CD1c-positive myeloid dendritic cell (primary cell): ENCODE measurements at regions not wholly inside any gene's neighbourhood (a gene's known extent, or its start where the extent isn't known, plus 50 kb on each side); places are given as distances from the start of the nearest gene placed in this dataset.

Experiments
- DNase-seq: peaks from one replicate; pipeline ENCODE4 v3.0.0-alpha.2; 2016; ENCODE audit errors: extremely low spot score

DNA sequence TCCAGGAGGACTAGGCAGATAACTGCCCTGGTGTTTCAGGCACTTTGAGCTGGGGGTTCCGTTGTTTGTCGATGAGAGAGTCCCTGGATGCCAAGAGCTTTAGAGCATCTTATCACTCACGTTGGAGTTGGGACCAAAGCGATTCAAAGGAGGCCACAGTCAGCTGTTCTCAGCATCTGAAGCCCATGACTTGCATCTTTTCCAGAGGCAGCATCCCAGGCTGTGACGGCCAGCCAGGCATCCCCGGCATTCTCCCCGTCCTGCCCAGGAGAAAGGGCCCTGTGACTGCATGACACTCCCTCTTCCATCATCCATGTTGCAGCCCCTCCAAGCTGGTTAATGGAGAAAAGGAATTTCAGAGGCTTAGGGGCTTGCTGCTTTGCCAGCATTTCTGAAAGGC is 520.3 kb downstream of the CDH26 start:
- DNase-seq, result no peak

- DNase-seq, result no peak
Observed at GRCh38 chr20:60480950-60481742, 522.9 kb downstream of the CDH26 start.

GRCh38 chr20:60481743-60482133 is 523.5 kb downstream of the CDH26 start:
- DNase-seq, result no peak

- DNase-seq, result no peak
Observed at GRCh38 chr20:60482221-60483008, 524.2 kb downstream of the CDH26 start.

DNA sequence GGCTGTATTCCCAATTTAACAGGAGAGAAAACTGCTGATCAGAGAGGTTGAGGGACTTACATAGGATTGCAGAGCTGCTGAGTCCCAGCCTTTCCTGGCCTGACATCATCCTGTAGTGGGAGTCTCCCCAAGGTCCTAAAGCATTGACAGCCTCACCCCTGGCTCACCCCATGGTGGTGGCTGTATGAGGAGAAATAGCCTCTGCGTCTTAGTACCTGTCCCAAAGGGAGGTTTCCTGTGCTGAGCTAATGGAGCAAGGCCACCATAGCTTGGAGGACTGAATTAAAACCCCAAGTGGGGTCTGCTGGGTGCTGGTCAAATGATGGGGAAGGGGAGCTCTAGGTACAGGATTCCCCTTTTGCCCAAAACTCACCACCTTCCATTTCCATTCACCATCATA is 525.1 kb downstream of the CDH26 start:
- DNase-seq, result no peak

DNA sequence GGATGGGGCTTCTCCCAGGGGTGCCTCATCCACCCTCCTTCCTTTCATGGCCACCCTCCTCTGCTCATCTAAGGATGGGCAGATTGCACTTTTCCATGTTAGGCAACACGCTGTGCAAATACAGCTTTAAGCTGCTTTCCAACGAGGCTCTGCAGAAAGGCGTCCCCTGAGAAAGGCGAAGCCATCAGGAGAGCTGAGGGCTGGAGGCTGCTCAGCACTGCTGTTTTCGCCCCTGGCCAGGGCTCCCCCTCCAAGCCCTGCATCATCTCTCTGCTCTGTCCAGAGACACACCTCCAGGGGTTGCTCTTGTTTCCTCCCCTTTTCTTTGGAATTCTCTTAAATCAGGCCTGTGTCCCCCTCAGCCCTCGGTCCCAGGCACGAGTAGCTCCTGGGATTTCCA is 526.1 kb downstream of the CDH26 start:
- DNase-seq, result no peak

DNA sequence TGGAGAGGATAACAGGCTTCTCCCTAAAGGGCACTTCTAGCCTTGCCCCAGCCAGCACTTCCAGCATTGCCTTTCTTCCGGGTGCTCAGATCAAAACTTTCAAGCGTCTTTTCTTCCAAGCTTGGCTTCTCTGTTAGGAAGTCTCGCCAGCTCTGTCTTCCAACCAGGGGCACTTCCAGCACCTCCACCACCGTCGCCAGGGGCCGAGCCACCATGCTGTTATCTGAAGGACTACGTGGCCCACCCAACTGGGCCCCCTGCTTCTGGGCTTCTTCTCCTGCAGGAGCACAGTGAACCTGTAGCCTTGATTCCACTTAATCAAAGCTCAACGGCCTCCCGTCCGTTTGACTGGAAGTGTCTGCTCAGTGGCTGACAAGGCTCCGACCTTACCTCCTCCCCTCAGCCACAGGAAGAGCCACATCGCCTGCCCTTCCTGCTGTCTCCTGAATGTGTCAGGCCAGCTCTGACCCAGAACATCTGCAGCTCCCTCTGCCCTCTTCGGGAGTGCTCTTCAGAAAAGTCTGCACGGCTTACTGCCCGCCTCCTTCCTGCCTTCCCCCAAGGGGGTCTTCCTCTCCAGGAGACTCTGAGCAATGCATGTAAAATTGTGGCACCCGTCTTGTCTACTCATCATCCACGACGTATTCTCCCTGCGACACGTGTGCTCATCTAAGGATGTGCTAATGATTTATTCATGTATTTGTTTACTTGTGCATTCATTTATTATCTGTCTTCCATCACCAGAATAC is 527.0 kb downstream of the CDH26 start:
- DNase-seq, result no peak

- no peak for DNase-seq
Observed at GRCh38 chr20:60486315-60486714, 528.1 kb downstream of the CDH26 start.

DNA sequence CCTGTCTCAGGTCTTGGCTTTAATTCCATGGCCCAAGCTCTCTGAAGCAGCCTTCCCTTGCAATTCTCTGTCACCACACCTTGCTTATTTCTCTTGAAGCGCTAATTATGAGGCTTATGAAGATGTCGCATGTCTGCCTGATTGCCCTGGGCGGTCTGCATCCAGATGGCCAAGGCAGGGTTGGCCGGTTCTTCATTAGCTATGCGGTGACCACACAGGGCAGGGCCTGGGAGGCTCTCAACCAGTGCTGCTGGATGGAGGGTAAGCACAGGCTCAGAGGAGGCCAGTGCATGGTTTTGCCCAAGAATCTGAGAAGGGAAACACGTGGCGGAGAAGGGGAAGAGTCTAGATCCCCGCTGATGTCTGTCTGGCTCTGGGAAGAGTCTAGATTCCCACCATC is 528.7 kb downstream of the CDH26 start:
- DNase-seq, result no peak

GRCh38 chr20:60490217-60491050 is 532.2 kb downstream of the CDH26 start:
- no peak for DNase-seq

GRCh38 chr20:60491051-60491581 is 532.9 kb downstream of the CDH26 start:
- no peak for DNase-seq

DNA sequence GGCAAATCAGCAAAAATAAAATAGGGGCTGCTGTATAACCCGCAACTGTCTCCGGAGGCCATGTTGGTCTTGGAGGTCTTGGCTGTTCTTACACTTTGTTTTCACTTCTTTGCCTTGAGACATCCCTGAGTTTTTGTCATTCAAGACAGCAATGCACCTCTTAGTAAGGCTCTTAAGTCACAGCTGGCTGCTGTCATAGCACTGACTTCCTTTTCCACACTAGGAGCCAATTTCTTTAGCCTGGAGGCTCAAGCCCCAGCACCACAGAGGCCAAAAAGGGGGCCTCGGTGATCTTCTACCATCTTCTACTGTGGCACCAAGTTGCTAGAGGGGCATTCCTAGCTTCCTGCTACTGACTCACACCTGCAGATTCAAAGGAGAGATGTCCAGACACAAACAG is 536.3 kb downstream of the CDH26 start:
- DNase-seq, result no peak

GRCh38 chr20:60497298-60498035 is 539.2 kb downstream of the CDH26 start:
- DNase-seq, result no peak

- DNase-seq, result no peak
Observed at GRCh38 chr20:60500038-60500701, 541.9 kb downstream of the CDH26 start.

- DNase-seq, result no peak
Observed at GRCh38 chr20:60501048-60501447, 542.8 kb downstream of the CDH26 start.

- no peak for DNase-seq
Observed at GRCh38 chr20:60502881-60503280, 544.7 kb downstream of the CDH26 start.

GRCh38 chr20:60505423-60505822 is 547.2 kb downstream of the CDH26 start:
- no peak for DNase-seq

GRCh38 chr20:60506061-60506460 is 547.8 kb downstream of the CDH26 start:
- DNase-seq, result no peak

DNA sequence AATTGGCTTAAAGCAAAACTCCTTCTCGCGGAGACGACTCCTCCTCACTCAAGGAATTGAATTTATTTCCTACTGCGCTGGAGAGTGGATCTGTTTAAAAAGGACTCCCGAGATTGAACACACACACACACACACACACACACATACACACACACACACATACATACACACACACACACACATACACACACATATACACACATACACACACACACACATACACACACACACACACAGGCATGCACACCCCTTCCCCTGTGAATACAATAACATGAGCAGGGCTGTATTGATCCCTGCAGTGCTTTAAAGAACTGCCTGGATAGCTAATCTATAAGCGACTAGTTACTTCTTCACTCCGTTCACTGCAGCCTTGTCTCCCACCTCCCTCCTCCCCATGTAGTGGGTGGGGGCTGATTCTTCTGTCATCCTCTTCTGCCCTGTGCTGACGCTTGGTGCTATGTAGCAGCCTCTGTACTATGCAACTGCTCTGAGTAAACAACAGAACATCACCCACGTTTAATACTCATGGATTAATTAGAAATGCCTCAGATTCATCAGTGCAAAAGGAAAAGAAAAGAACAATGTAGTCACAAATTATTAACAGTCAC is 549.0 kb downstream of the CDH26 start:
- no peak for DNase-seq

- no peak for DNase-seq
Observed at GRCh38 chr20:60509407-60509806, 551.2 kb downstream of the CDH26 start.
